ENCODE measurements at regions not wholly inside any gene's neighbourhood (a gene's known extent, or its start where the extent isn't known, plus 50 kb on each side); places are given as distances from the start of the nearest gene placed in this dataset.
"Not testable (repeated sequence)": the region's sequence is repeated elsewhere in the genome, so short reads cannot be mapped to it uniquely, and the experiment has no call there.

DNA sequence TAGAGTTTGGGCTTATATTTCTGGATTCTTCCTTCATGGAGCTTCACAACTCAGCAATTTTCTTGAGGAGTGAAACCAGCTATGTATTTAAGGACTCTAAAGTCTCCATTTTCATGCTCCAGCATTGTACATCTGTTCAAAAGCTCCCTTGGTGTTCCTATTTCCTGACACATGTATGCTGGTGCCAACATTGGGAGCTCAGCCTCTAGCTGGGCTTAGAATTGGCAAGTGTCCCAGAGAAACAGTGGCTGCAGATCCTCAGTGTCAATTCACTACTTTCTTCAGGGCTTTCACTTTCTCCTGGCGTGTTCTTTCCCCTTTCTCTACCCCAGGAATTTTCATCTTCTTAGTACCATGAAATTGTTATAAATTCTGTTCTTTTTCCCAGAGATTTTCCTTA, 103.1 kb downstream of the ZNF467 start:
- H3K4me3 ChIP-seq (ENCODE audit: low read depth, low read length): no peak overlapping the region
- no peak for TF ChIP-seq CTCF (conservative IDR thresholded peaks at IDR 0.05; ENCODE audit: low read depth, low read length)
- no peak for DNase-seq (ENCODE audit: low read depth)

DNA sequence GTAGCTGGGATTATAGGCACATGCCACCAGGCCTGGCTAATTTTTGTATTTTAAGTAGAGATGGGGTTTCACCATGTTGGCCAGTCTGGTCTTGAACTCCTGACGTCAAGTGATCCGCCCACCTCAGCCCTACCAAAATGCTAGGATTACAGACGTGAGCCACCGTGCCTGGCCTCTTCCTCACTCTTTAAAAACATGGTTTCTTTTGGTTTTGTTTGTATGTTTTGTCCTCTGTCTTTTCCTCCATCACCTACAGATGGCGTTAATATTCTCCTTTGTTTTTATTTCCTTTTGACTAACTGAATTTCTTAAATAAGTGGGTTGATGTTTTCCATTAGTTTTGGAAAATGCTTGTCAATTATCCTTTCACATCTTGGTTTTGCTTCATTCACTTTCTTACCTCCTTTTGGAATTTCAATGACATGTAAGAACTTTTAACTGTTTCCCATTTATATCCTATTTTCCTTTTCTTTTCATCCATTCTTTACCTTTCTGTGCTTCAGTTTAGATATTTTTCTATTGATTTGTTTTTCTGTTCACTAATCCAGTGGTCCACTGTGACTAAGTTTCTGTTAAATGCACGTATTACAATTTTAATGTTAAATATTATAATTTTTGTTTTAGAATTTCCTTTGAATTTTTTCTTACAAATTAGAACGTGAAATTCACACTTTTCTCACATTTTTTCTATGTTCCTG, 104.1 kb downstream of the ZNF467 start:
- peak; percentile 48 for TF ChIP-seq CTCF (conservative IDR thresholded peaks at IDR 0.05; ENCODE audit: low read depth, low read length)
- no peak for DNase-seq (ENCODE audit: low read depth)
- H3K4me3 ChIP-seq (ENCODE audit: low read depth, low read length): no peak overlapping the region

GRCh38 chr7:149666360-149666945, 106.9 kb downstream of the ZNF467 start:
- TF ChIP-seq CTCF (conservative IDR thresholded peaks at IDR 0.05; ENCODE audit: low read depth, low read length): no peak
- no peak overlapping the region for H3K4me3 ChIP-seq (ENCODE audit: low read depth, low read length)
- no peak for DNase-seq (ENCODE audit: low read depth)

DNA sequence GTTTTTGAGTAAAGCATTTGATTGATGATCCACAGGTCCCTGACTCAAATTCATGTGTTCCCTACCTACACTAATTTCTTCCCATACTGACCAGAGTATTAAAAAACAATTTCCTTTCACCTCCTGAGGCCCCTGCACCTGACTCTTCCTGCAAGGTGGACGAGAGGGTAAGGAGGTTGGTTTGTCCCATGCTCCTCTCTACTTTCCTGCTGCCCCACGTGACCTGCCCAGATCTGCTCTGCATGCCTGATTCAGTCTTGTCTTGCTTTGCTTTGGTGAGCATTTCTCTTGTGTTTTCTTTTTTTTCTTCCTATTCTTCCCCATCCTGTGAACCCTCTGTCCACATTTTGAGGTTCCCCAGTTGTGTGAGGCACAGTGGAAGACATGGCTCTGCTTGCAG, 107.8 kb downstream of the ZNF467 start:
- not testable (repeated sequence) for DNase-seq (ENCODE audit: low read depth); H3K4me3 ChIP-seq (ENCODE audit: low read depth, low read length)

DNA sequence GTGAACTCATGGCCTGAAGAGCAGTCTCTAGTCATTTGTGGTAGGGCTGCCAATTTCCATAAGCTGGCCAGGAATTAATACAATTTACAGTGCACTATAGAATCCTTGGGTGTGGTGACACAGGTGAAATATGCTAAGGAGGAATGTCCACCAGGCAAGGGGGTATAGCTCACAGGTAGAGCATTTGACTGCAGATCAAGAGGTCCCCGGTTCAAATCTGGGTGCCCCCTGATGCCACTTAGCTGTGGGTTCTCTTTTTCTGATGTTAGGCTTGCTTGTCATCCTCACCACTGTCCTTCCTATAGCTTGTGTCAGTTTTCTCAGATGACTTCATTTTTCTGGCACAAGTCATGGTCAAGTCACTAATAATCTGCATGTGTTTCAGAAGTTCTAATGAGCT, 108.7 kb downstream of the ZNF467 start:
- H3K4me3 ChIP-seq (ENCODE audit: low read depth, low read length): no peak overlapping the region
- no peak for TF ChIP-seq CTCF (conservative IDR thresholded peaks at IDR 0.05; ENCODE audit: low read depth, low read length)
- DNase-seq (ENCODE audit: low read depth): no peak

- no peak for DNase-seq (ENCODE audit: low read depth)
- TF ChIP-seq CTCF (conservative IDR thresholded peaks at IDR 0.05; ENCODE audit: low read depth, low read length): no peak
- H3K4me3 ChIP-seq (ENCODE audit: low read depth, low read length): no peak overlapping the region
These were observed 109.2 kb downstream of the ZNF467 start for GRCh38 chr7:149664176-149664575.

- TF ChIP-seq CTCF (conservative IDR thresholded peaks at IDR 0.05; ENCODE audit: low read depth, low read length): peak; percentile 83
- peak; percentile 16 for DNase-seq (ENCODE audit: low read depth)
- no peak overlapping the region for H3K4me3 ChIP-seq (ENCODE audit: low read depth, low read length)
These were observed 110.7 kb downstream of the ZNF467 start for GRCh38 chr7:149662591-149663095.

Measured in epithelial cell of proximal tubule (primary cell).